ENCODE measurements at regions not wholly inside any gene's neighbourhood (a gene's known extent, or its start where the extent isn't known, plus 50 kb on each side); places are given as distances from the start of the nearest gene placed in this dataset.

GRCh38 chr14:98960617-98961013 lies 311.4 kb downstream of the BCL11B start:
- no peak for DNase-seq

DNA sequence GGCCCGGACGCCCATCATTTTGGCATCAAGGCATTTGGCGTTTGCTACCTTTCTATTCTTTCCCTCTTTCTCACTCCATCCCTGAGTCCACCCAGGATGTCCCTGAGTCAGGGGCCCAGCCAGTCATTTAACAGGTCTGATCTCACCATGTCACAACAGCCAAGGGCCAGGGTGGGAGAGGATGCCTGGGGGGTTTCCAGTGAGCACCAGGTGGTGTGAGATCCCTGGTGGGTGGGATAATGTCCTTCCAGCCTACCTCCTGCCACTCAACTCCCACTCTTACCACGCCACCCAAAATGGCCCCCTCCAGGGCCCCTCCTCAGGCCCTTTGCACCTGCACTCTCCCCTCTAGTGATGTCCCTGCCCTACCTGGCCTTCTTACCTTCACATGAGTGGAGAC lies 310.8 kb downstream of the BCL11B start:
- DNase-seq, result no peak

DNA sequence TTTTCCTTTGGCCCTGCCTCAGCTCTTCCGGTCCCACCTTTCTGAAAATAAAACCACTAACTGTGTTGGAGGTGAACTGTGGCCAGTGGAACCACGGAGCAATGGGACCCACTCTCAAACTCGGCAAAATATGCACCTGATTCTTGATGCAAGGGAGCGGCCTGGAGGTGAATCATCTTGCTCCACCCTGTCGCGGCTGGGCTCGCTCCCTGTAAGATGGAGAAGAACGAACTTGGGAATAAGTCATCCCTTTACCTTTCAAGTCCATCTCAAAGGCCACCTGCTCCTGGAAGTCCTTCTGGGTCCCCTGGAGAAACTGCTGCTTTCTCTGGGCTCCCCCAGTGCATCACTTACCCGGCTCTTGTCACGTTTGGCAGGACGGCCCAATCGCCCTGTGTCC lies 309.9 kb downstream of the BCL11B start:
- no peak for DNase-seq

DNA sequence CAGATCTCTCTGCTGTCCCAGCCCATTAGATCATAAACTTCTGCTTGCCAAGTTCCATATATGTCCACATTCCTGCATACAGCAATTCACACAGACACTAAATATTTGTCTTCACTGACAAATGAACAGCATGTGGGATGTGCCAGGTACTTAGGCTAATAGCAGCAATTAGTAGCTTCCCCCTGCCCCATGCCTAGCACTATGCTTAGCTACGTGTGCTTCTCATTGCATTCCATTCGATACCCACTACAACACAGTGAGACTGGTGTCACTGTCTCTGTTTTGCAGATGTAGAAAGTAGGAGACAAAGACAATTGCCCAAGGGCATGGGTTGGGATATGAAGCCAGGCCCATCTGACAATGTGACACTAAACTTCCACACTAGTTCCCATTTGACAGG lies 308.4 kb downstream of the BCL11B start:
- DNase-seq, result no peak

DNA sequence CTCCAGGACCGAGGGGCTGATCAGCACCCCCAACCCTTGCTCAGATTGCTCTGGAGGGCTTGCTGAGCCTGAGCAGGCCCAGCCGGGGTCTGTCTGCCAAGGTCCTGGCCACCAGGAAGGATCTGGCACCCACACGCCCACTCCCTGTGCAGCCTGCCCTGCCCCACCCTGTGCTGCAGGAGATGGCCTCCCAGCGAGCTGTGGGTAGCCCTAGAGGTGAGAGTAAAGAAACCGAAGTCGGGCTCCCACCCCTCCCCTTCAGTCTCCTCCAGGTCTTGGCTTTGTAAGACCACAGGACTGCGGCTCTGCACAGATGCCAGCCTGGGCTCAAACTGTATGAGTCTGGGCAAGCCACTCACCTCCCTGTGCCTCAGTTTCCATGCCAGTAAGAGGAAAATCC lies 307.8 kb downstream of the BCL11B start:
- DNase-seq, result no peak

DNA sequence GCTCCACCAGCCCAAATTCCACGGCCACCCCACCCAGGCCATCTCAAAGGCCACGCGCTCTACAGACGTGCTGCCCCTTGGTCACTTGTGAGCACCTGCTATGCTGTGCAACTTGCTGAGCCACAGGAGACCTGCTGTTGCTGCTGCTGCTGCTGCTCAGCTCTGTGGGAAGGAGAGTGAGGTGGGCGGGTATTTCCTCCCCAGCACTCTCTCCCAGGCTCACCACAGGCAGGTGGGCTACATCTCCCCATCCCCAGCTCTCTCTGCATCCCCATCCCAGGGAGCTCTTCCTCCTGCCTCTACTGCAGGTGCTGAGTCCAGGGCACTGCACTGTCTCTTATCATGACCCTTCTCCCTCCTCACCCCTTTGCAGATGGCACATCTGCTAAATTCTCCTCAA lies 306.9 kb downstream of the BCL11B start:
- no peak for DNase-seq

DNA sequence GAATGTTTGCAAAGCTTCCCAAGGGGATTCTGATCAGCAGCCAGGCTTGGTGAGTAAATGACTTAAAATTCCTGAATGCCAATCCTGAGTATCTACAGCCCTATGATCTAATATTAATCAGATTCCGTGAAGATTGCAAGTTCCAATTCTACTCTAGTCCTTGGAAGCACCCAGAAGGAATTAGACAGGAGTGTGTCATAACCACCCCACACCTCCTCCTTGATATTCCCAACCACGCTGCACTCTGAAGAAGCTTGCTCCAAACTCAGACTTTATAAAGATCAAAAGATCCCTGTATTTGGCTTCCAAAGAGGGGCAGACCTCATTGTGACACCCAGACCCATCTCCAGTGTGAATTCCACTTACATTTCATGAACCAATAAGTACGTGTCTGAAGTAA lies 306.0 kb downstream of the BCL11B start:
- DNase-seq, result no peak

GRCh38 chr14:98966475-98967162 lies 305.4 kb downstream of the BCL11B start:
- DNase-seq, result no peak

GRCh38 chr14:98974113-98974512 lies 297.9 kb downstream of the BCL11B start:
- no peak for DNase-seq

GRCh38 chr14:98976271-98976670 lies 295.7 kb downstream of the BCL11B start:
- DNase-seq, result no peak

- no peak for DNase-seq
Measured at GRCh38 chr14:98977451-98977850, 294.5 kb downstream of the BCL11B start.

DNA sequence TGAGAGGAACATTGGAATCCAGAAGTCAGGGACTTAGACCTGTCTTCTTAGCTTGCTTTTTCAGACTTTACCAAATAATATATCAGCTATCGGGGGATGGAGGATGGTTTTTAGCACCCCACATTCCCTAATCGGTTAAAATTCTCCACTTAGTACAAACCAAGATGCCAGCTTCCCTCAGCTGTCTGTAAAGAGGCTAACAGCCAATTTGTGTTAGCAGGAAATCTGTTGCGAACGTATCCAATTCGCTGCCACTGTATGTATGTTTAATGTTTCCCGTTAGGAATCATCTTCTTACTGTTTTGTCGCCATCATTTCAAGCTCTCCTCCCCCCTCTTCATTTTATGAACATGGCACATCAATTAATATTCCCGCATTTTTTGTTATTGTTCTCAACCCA lies 289.0 kb downstream of the BCL11B start:
- DNase-seq, result no peak

- DNase-seq, result no peak
Measured at GRCh38 chr14:98984027-98984718, 287.8 kb downstream of the BCL11B start.

DNA sequence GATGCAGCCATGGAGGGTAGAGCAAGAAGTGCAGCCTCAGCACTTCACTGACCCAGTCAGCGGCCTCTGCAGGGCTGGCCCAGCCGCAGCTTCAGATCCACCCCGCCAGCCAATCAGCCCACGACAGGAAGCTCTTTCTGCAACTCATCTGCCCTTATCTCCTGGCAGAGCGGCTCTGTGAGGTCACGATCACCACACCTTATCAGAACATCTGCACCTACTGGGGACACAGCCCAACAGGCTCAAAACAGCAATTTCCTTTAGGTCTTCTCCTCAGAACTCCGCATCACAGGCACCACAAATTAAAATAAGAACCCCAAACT lies 287.3 kb downstream of the BCL11B start:
- no peak for DNase-seq

DNA sequence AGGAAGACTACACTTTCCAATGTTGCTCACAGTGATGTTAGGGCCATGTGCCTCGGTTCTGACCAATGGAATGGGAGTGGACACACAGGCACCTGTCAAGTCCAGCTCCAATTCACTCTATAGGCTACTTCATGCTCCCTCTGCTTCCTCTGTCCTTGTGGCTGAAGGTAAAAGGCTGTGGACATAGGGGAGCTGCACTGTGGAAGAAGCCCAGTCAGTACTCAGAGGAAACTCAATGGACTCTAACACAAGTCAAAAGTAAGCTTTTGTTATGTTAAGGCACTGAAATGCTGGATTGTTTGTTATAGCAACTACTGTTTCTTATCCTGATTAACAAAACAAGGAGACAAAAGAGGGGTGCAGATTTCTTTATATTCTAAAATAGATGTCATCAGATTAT lies 278.2 kb downstream of the BCL11B start:
- DNase-seq, result no peak

DNA sequence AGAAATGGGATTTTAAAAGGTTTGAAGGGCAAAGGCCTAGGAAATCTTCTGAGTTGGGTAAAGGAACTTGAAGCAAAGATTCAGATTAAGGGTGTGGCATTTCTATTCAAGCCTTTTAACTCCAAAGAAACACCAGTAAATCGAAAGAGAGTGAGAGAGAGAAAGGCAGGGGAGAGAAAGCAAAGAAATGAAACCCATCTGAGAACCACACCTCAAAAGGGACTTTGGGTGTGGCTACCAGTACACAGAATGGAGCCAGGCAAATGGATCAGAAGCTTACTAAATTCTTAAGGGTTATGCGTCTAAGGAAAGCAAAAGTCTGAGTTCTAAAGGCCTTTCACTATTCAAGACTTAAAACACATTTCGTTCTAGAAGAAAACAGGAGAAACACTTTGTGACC lies 277.4 kb downstream of the BCL11B start:
- DNase-seq, result no peak

GRCh38 chr14:98997526-98998205 lies 274.3 kb downstream of the BCL11B start:
- no peak for DNase-seq

DNA sequence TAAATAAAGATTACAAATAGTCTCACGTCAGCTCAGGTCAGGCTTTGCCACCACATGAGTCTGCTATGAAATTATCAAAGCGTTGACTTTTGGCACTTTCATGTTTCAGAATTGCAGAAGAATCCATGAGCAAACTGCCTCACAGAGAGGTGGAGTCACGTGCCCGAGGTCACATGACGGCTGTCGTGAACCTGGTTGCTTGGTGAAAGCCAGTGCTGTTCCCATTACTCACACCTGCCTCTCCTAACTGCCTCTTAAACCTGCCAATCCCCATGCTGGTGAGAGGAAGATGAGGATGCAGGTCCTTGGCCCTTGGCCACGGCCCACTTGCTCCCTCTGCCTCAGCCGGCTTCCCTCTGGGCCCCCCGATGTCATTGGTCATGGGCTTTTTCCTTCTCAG lies 272.7 kb downstream of the BCL11B start:
- no peak for DNase-seq

DNA sequence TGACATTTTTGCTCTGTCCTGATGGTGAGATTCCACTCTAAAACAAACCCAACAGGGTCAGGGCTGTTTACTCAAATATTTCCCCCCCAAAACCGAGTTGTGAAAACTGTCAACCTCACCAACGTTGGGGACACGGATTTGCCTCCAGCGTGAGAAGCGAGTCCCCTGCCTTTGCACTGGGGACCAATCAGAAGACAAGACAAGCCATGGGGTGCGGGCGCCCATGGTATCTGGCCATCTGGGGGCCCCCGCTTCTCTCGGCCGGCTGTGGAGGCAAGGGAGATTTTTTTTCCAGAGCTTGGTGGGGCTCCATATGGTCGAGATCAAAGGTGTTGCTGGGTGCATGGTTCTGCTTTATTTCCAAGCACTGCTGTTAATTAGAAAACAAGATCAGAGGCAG lies 272.1 kb downstream of the BCL11B start:
- DNase-seq, result no peak

DNA sequence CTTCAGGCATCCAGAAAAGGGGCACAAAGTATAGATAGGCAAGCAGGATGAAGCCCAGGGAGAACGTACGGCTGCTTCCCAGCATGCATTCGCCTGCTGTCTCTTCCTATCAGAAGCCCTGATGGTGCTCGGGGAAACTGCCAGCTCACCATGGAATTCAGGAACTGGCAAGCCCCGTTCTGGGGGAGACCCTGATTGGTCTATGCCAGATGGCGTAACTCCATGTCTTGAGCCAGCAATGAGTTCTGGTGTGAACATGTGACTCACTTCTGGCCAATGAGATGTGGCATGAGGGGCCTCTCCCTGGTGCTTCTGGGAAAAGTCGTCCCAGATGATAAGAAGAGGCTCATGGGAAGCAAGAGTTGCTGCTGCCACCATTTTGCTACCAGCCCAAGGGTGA lies 270.8 kb downstream of the BCL11B start:
- DNase-seq, result no peak

DNA sequence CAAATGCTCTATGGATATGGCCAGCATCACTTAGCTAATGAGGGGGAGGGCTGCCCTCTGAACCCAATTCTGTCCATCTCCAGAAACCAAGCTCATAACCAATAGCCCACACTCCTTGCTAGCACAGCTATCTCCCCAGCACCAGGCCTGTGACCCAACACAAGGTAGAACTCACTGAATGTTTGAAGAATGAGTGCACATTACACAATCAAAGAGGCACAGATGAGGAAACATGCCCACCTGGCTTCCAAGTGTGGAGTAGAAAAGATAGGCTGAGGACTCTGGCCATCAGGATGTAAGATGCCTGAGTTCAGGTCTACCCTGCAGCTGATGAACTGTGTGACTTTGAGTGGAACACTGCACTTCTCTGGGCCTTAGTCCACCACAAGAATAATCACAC lies 268.4 kb downstream of the BCL11B start:
- no peak for DNase-seq

DNA sequence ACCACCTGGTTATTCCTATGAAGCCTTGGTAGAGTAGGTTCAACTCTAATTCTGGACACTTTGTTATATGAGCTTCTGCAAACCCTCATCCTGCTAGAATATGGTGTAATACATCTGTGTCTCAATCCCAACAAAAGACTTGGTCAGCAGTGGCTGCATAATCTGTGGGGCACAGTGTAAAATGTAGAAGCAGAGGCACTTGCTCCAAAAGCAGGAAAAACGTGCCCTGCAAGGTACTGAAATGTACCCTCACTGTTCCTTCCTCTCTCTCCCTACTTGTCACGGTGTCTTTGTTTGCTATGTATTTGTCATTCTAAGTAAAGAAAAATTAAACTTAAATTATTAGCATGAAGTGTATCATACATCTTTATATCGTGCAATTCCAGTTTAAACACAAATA lies 267.9 kb downstream of the BCL11B start:
- no peak for DNase-seq

DNA sequence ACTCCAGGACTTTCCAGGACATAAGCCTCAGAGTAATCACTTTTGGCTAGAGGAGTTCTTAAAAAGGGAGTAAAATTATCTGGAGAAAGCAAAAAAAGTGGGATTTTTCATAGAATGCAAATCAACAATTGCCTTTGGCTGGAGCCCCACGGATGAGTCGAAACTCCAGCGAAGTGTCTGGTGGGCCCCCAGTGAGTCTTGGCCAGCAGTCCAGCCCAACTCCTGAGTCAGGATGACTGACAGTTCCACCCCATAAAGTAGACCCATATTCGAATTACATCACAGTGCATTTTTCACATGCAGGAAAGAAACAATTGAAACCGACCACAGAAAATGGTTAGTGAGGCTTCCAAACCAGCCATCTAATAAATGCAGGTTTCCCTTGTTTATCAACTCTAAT lies 265.7 kb downstream of the BCL11B start:
- no peak for DNase-seq

GRCh38 chr14:99007795-99008194 lies 264.2 kb downstream of the BCL11B start:
- DNase-seq, result no peak

DNA sequence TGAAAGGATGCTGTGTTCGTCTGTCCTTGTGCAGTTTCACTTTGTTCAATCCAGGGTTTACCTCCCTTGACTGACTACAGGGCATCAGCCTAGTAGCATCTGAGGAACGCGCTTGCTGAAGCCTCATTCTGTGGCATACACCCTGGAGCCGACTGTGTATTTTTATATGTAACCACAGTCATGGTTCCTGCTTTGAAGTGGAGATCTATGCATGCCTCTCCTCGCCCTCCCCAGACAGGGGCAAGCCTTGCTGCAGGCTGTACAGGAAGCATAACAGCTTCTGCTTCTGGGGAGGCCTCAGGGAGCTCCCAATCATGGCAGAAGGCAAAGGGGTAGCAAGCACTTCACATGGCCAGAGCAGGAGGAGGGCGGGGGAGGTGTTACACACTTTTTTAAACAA lies 262.1 kb downstream of the BCL11B start:
- DNase-seq, result no peak

Measured in HCEC 1CT (cell line).